Urothelium cell line (cell line): ENCODE measurements at regions not wholly inside any gene's neighbourhood (a gene's known extent, or its start where the extent isn't known, plus 50 kb on each side); places are given as distances from the start of the nearest gene placed in this dataset.
"Not testable (repeated sequence)": the region's sequence is repeated elsewhere in the genome, so short reads cannot be mapped to it uniquely, and the experiment has no call there.

Experiments
- DNase-seq: peaks from one replicate; pipeline ENCODE4 v3.0.0; 2011; ENCODE audit warnings: low spot score, mixed read lengths
- FAIRE-seq: peaks from 2 replicates; lab custom pipeline; 2011; peaks lifted over from hg19 to GRCh38; lab: Jason Lieb, UNC

DNA sequence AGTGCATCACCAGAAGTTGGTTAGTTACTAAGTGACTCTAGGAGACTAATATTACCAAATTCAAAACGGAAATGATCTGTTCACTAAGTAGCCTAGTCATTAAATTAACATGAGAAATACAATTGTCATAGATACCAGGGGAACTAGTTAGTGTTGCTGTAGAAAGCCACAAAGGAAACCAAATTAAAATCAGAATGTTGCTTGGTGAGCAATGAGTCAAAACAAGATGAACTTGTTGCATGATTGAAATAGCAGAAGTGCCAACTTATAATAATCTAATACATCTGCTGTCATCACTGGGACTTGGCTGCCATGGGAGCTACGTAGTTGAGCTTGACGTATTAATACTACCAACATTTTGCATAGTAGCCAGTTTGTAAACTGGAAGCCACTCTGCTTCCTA lies 458.1 kb downstream of the DIPK2A start:
- no peak for FAIRE-seq
- DNase-seq = no peak

GRCh38 chr3:144431134-144431533 lies 459.5 kb downstream of the DIPK2A start:
- no peak for FAIRE-seq
- DNase-seq = no peak

GRCh38 chr3:144433006-144433405 lies 461.4 kb downstream of the DIPK2A start:
- DNase-seq = no peak
- FAIRE-seq = no peak

DNA sequence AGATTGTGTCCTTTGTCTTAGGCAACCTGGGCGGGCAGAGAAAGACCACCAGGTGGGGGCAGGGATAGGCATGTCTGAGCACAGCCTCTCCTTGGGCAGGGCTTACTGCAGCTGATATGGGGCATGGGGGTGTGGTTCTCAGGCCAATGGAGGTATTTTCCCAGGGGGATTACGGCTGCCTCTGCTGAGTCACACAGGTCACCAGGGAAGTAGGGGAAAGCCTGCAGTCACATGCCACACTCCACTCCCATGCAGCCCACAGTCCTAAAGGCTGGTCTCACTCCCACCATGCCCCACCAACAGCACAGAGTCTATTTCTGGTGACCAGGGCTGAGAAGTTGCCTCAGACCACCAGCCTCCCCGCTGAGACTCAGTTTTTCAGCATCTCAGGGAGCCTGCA lies 466.4 kb downstream of the DIPK2A start:
- DNase-seq (no peak), FAIRE-seq (no peak)

DNA sequence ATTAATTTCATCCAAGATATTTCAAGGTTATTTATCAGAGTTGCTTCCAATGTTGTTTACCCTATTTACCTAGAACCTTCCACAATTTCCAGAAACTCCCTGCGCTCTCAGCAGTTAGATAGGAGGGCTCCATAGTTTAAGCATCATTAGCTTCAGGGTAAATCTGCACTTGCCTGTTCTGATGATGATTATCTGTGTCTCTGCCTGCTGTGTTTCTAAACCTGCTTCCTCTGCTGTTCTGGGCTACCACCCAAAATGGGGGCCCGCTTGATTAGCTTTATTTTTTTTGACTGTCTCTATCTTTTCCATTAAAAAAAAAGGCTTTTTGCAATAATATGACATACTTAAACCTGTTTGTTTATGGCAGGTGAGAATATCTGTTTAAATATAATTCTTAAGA lies 472.4 kb downstream of the DIPK2A start:
- FAIRE-seq (no peak), DNase-seq (no peak)

DNA sequence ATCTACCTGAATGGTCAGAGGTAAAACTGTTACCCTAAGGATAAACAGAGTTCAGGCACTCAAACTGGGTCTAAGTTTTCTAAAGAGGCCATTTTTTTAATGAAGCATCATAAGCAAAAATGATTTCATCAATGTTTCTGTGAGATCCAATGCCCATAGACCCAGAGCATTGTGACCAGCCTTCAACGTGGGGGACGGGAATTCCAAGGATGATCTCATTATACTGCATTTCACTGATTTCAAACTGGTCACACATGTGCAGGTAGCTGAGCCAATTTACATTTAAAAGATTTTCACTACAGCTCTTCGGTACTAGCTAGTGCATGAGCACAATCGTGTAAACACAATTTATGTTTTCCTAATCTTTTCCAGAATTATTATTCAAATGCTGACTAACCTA lies 472.9 kb downstream of the DIPK2A start:
- FAIRE-seq (no peak), DNase-seq (no peak)

GRCh38 chr3:144455841-144456440 lies 484.3 kb downstream of the DIPK2A start:
- DNase-seq = no peak
- FAIRE-seq = no peak

- FAIRE-seq = no peak
- DNase-seq = no peak
Observed at GRCh38 chr3:144457758-144458157, 486.1 kb downstream of the DIPK2A start.

DNA sequence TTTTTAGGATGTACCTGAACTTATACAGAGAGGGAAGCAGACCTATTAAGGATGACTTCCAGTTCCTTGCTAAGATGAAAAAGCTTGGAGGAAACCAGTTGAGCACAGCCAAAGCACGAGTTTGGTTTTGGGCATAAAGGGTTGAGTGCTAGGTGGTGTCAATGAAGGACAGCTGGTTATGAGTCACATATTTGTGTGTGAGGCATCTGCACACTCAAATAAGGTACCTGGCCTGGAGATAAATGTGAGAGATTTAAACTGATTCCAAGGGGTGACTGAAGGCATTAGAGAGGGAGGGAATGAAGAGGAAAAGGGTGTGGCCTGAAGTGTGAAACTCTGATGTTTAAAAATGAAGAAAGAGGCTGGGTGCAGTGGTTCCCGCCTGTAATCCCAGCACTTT lies 486.7 kb downstream of the DIPK2A start:
- no peak for DNase-seq
- no peak for FAIRE-seq

- FAIRE-seq = no peak
- no peak for DNase-seq
Observed at GRCh38 chr3:144462337-144462736, 490.7 kb downstream of the DIPK2A start.

DNA sequence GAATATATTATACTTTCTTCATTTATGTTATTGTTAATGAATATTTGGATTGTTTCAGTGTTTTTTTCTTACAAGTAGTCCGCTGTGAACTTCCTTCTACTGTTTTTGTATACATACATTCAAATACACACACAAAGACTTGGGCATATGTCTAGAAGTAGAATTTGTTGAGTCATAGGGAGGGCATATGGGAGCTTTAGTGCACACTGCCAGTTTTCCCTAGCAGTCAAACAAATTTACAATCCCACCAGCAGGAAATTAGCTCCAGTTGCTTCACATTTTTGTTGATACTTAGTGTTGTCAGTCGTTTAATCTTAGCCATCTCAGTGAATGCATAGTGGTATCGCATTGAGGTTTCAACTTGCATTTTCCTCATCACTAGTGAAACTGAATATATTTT lies 492.3 kb downstream of the DIPK2A start:
- FAIRE-seq = no peak

GRCh38 chr3:144466114-144466513 lies 494.5 kb downstream of the DIPK2A start:
- FAIRE-seq (no peak), DNase-seq (no peak)

More for the DNA sequence above, 492.3 kb downstream of the DIPK2A start:
- no peak for DNase-seq

- FAIRE-seq (no peak), DNase-seq (no peak)
Observed at GRCh38 chr3:144466540-144466939, 494.9 kb downstream of the DIPK2A start.

DNA sequence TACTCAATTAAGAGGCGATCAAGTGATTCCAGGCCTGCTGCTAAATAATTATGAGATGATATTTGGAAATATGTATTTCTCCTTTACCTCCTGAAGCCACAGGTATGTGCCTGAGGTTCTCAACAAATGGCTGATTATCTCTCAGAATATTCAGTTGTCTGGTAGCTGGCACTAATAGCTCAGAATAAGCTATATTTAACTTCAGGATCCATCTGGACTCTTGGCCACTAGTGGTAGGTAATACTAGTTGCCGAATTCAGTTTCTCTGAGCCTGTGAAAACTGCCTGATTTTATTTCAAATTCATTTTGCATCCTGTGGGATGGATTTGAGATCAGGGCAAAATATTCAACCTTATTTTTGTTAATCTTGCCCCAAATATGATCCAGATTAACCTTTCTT lies 499.0 kb downstream of the DIPK2A start:
- DNase-seq (no peak), FAIRE-seq (no peak)

- DNase-seq (no peak), FAIRE-seq (no peak)
Observed at GRCh38 chr3:144477593-144477992, 506.0 kb downstream of the DIPK2A start.

DNA sequence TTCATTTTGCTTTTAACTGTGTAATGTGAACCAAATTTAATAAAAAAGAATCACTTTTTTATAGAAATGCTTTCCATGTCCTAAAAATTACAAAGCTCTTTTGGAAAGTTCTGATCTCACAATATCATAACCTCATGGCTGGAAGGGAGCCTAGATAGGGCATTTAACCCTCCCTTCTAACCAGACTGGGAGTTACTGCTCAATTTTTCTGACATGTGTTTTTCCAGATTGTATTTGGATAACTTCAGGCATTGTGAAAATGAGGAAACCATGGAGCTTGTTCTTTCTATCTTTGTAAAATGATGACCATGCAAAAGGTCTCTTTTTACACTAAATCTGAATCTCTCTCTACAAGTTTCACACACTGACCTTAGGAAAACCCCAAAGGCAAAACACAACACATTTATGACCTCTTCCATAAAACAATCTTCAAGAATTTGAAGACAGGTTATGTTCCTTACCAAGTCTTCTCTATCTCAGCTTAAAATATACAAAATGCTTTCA lies 508.8 kb downstream of the DIPK2A start:
- FAIRE-seq = no peak
- no peak for DNase-seq

GRCh38 chr3:144482876-144483275 lies 511.3 kb downstream of the DIPK2A start:
- no peak for DNase-seq
- FAIRE-seq = no peak

GRCh38 chr3:144487011-144487410 lies 515.4 kb downstream of the DIPK2A start:
- DNase-seq = no peak
- FAIRE-seq = no peak

DNA sequence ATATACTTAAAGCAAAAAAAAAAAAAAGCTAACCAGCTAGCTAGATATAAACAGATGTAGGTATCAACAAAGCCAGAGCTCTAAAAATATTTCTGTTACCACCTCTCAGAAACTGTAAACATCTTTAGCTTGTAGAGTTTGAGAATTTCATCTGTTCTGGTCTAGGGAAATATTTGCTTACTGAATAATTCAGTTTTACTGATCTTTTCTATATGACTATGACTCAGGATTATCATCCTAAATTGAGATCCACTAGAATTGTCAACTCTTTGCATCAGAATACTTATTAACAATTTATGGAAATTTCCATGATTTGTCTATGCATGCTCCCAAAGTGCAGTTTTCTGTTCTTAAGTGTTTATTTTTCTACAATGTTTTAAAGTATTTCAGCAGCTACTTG lies 517.3 kb downstream of the DIPK2A start:
- FAIRE-seq (no peak), DNase-seq (no peak)

- no peak for FAIRE-seq
- no peak for DNase-seq
Observed at GRCh38 chr3:144491333-144491732, 519.7 kb downstream of the DIPK2A start.

DNA sequence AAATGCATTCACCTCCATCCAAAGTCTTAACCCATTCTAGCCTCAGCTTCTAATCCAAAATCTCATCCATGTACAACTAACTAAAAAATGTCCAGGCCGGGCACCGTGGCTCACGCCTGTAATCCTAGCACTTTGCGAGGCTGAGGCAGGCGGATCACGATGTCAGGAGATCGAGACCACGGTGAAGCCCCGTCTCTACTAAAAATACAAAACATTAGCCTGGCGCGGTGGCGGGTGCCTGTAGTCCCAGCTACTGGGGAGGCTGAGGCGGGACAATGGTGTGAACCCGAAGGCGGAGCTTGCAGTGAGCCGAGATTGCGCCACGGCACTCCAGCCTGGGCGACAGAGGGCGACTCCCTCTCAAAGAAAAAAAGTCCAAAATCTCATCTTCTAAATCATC lies 523.0 kb downstream of the DIPK2A start:
- not testable (repeated sequence) for FAIRE-seq, DNase-seq

- DNase-seq = no peak
- no peak for FAIRE-seq
Observed at GRCh38 chr3:144496141-144496835, 524.7 kb downstream of the DIPK2A start.

DNA sequence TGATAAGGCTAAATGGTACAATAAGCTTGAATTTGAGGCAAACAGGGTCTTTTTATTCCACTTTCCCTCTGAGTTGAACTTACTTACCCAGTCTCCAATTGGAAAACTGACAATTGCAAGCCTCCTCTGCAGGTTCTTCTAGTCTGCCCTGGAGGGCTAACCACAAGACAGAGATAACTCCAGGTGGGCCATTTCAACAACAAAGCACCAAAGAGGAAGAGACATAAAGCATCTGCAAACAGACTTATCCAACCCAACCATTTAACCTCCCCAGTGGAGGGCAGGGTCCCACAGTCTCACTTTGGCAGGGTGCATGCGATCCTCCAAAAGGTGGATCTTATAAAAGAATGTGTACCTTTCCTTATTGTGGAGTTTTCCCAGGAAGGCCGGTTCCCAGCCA lies 525.8 kb downstream of the DIPK2A start:
- DNase-seq (no peak), FAIRE-seq (no peak)
